ENCODE measurements at regions not wholly inside any gene's neighbourhood (a gene's known extent, or its start where the extent isn't known, plus 50 kb on each side); places are given as distances from the start of the nearest gene placed in this dataset.

GRCh38 chr1:38210895-38211177, 164.2 kb upstream of the POU3F1 start:
- TF ChIP-seq POLR2A (IDR thresholded peaks at IDR 0.05) = no peak
- no peak for TF ChIP-seq CTCF (IDR thresholded peaks at IDR 0.05)
